Liver (tissue), 8 donors: ENCODE measurements at regions not wholly inside any gene's neighbourhood (a gene's known extent, or its start where the extent isn't known, plus 50 kb on each side); places are given as distances from the start of the nearest gene placed in this dataset.

Experiments used
- DNase-seq: peaks from one replicate; pipeline ENCODE4 v3.0.0-alpha.2; 2017; ENCODE audit warnings: low spot score
- H3K27ac ChIP-seq, 2 donors: one replicate each; pipeline ENCODE4 v1.7.0; 2013; ENCODE audit warnings: inconsistent platforms in 2 of 2, low read length in 2 of 2, control low read depth in 1 of 2, low read depth in 1 of 2, mild to moderate bottlenecking in 1 of 2
- H3K27me3 ChIP-seq, 4 donors: one replicate each; pipeline versions ENCODE4 v1.6.1 to v1.7.0; 2013; ENCODE audit warnings: low read length in 3 of 4, inconsistent platforms in 1 of 4, mild to moderate bottlenecking in 1 of 4, moderate library complexity in 1 of 4; ENCODE audit not compliant: control insufficient read depth in 4 of 4, insufficient read depth in 4 of 4
- H3K36me3 ChIP-seq, 4 donors: one replicate each; pipeline versions ENCODE4 v1.6.1 to v1.7.0; 2013; ENCODE audit warnings: low read length in 3 of 4, mild to moderate bottlenecking in 3 of 4, low read depth in 1 of 4, moderate library complexity in 1 of 4; ENCODE audit not compliant: control insufficient read depth in 4 of 4, insufficient read depth in 3 of 4
- H3K4me1 ChIP-seq, 4 donors: one replicate each; pipeline versions ENCODE4 v1.6.1 to v1.7.0; 2013; ENCODE audit warnings: low read length in 3 of 4, mild to moderate bottlenecking in 3 of 4, moderate library complexity in 1 of 4; ENCODE audit not compliant: control insufficient read depth in 4 of 4, insufficient read depth in 4 of 4
- H3K4me3 ChIP-seq, 3 donors: one replicate each; pipeline versions ENCODE4 v1.6.1 to v1.7.0; 2013; ENCODE audit warnings: low read length in 3 of 3, control low read depth in 1 of 3, low read depth in 1 of 3, mild to moderate bottlenecking in 1 of 3
- H3K9ac ChIP-seq, 2 donors: one replicate each; pipeline ENCODE4 v1.7.0; 2013; ENCODE audit warnings: low read length in 2 of 2, mild to moderate bottlenecking in 2 of 2, moderate library complexity in 2 of 2, control low read depth in 1 of 2, low read depth in 1 of 2
- H3K9me3 ChIP-seq, 4 donors: one replicate each; pipeline versions ENCODE4 v1.6.1 to v1.7.0; 2013; ENCODE audit warnings: low read length in 3 of 4; ENCODE audit not compliant: control insufficient read depth in 4 of 4
- ATF3 ChIP-seq: IDR thresholded peaks from 2 replicates; pipeline ENCODE4 v1.6.1; 2016; ENCODE audit warnings: antibody characterized with exemption
- CTCF ChIP-seq: fragments of 150-350 bp; IDR thresholded peaks from 2 replicates; pipeline ENCODE4 v1.5.1; 2017; ENCODE audit warnings: improper control_type of control experiment, low read depth, low read length; ENCODE audit not compliant: missing input control
- EGR1 ChIP-seq, 2 donors: IDR thresholded peaks; 2 replicates each; pipeline ENCODE4 v1.6.1; 2016 to 2018; ENCODE audit warnings: antibody characterized with exemption in 2 of 2, low read depth in 2 of 2
- FOXA2 ChIP-seq: IDR thresholded peaks from 2 replicates; pipeline ENCODE4 v1.6.1; 2016; ENCODE audit warnings: antibody characterized with exemption
- GABPA ChIP-seq, 2 donors: IDR thresholded peaks in 1 of 2; conservative IDR thresholded peaks in 1 of 2; 2 replicates each; pipeline ENCODE4 v1.6.1; 2016; ENCODE audit warnings: antibody characterized with exemption in 2 of 2, mild to moderate bottlenecking in 1 of 2, moderate library complexity in 1 of 2
- HNF4G ChIP-seq: IDR thresholded peaks from 2 replicates; pipeline ENCODE4 v1.6.1; 2016; ENCODE audit warnings: antibody characterized with exemption
- MAX ChIP-seq: IDR thresholded peaks from 2 replicates; pipeline ENCODE4 v1.6.1; 2016; ENCODE audit warnings: antibody characterized with exemption
- RAD21 ChIP-seq, 2 donors: IDR thresholded peaks; 2 replicates each; pipeline ENCODE4 v1.6.1; 2016; ENCODE audit warnings: antibody characterized with exemption in 2 of 2, mild to moderate bottlenecking in 2 of 2
- REST ChIP-seq: IDR thresholded peaks from 2 replicates; pipeline ENCODE4 v1.6.1; 2016; ENCODE audit warnings: antibody characterized with exemption, mild to moderate bottlenecking
- RXRA ChIP-seq, 2 donors: IDR thresholded peaks; 2 replicates each; pipeline ENCODE4 v1.6.1; 2017 to 2018; ENCODE audit warnings: antibody characterized with exemption in 2 of 2, mild to moderate bottlenecking in 1 of 2
- YY1 ChIP-seq: IDR thresholded peaks from 2 replicates; pipeline ENCODE4 v1.6.1; 2016; ENCODE audit warnings: antibody characterized with exemption, mild to moderate bottlenecking
- ZBTB33 ChIP-seq: IDR thresholded peaks from 2 replicates; pipeline ENCODE4 v1.6.1; 2016; ENCODE audit warnings: antibody characterized with exemption
- WGBS: extraction: QIAGEN DNeasy Blood & Tissue Kit; methylation state at CpG from one replicate; pipeline ENCODE4 v1.1.7; 2013; 5-methylcytosine and 5-hydroxymethylcytosine counted together
- donor health status: healthy.
- donor health status: healthy.
- donor health status: healthy.
- donor health status: healthy.
- donor health status: healthy.

GRCh38 chr19:29016926-29017760 lies 195.8 kb downstream of the UQCRFS1 start:
- TF ChIP-seq ATF3 = no peak
- no peak for TF ChIP-seq CTCF
- no peak for TF ChIP-seq GABPA (IDR thresholded peaks at IDR 0.05 in 1 of 2, conservative IDR thresholded peaks at IDR 0.05 in 1 of 2)
- TF ChIP-seq RXRA (IDR thresholded peaks at IDR 0.05) = no peak
- TF ChIP-seq RAD21 (IDR thresholded peaks at IDR 0.05) = no peak
- no peaks in the 10 kb centered on the region for H3K36me3 ChIP-seq
- no peaks in the 10 kb centered on the region for H3K9me3 ChIP-seq
- WGBS = 63% methylated on average over 11 of the region's 11 CpGs
- H3K9ac ChIP-seq = no peak overlapping the region
- H3K27me3 ChIP-seq = peaks cover 0 to 3% (median 0%) of the 10 kb centered on the region in 4 donors
- no peak for DNase-seq
- H3K4me3 ChIP-seq = no peak overlapping the region
- no peaks in the 10 kb centered on the region for H3K4me1 ChIP-seq
- no peak overlapping the region for H3K27ac ChIP-seq

- no peaks in the 10 kb centered on the region for H3K36me3 ChIP-seq
- TF ChIP-seq YY1 (no peak), ZBTB33 (no peak), RAD21 (IDR thresholded peaks at IDR 0.05) (no peak), HNF4G (no peak), FOXA2 (no peak), MAX (no peak), REST (no peak), EGR1 (IDR thresholded peaks at IDR 0.05; ENCODE audit: low read depth in 2 of 2) (no peak)
- WGBS = 73% methylated on average over 2 of the region's 2 CpGs
- H3K9ac ChIP-seq = no peak overlapping the region
- DNase-seq = no peak
- no peaks in the 10 kb centered on the region for H3K9me3 ChIP-seq
- H3K27ac ChIP-seq = no peak overlapping the region
- H3K27me3 ChIP-seq = no peaks in the 10 kb centered on the region
- no peak overlapping the region for H3K4me3 ChIP-seq
- no peaks in the 10 kb centered on the region for H3K4me1 ChIP-seq
Observed at GRCh38 chr19:29016353-29016752, 196.6 kb downstream of the UQCRFS1 start.
